GM12801 (cell line): ENCODE measurements at regions not wholly inside any gene's neighbourhood (a gene's known extent, or its start where the extent isn't known, plus 50 kb on each side); places are given as distances from the start of the nearest gene placed in this dataset.

ENCODE experiments used
- TF ChIP-seq, protein P1 (sequence below): IDR thresholded peaks from one replicate; pipeline ENCODE4 v1.5.1; 2011; ENCODE audit warnings: control low read depth; ENCODE audit not compliant: insufficient read length; ENCODE audit errors: extremely low read depth

DNA sequence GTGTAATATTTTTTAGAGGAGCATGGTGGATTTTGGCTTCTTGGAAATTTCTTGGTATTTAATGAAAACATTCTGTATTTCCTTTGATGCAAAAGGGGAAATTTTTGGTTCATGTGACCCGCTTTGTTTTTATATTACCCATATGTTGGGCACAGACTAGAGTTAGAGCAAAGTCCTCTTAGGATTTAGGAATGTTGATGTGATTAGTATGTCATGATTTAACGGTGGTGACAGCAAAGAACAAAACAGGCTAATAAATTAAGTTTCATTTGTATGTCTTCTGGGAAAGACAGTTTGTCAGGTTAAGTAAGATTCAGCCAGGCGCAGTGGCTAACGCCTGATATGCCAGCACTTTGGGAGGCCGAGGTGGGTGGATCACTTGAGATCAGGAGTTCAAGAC lies 304.6 kb downstream of the REEP3 start:
- TF ChIP-seq, protein P1, sequence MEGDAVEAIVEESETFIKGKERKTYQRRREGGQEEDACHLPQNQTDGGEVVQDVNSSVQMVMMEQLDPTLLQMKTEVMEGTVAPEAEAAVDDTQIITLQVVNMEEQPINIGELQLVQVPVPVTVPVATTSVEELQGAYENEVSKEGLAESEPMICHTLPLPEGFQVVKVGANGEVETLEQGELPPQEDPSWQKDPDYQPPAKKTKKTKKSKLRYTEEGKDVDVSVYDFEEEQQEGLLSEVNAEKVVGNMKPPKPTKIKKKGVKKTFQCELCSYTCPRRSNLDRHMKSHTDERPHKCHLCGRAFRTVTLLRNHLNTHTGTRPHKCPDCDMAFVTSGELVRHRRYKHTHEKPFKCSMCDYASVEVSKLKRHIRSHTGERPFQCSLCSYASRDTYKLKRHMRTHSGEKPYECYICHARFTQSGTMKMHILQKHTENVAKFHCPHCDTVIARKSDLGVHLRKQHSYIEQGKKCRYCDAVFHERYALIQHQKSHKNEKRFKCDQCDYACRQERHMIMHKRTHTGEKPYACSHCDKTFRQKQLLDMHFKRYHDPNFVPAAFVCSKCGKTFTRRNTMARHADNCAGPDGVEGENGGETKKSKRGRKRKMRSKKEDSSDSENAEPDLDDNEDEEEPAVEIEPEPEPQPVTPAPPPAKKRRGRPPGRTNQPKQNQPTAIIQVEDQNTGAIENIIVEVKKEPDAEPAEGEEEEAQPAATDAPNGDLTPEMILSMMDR, result no peak

DNA sequence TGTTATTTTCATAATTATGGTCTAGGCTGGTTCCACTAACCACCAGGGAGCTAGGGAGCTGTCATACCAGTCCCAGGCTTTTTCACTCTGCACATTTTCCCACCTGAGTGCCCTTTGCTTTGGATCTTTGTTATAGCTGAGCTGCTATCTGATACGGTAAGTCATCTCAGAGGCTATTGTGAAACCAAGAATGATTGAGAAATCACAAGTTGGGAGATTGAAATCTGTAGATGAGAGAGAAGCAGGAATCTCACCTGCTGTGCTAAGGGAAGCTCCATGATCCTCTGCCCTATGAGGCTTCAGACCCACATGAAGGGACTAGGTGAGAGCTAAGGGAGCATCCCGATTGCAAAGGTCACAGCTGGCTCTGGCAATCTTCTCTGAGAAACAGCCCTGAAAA lies 307.8 kb downstream of the REEP3 start:
- TF ChIP-seq, protein P1, result no peak

DNA sequence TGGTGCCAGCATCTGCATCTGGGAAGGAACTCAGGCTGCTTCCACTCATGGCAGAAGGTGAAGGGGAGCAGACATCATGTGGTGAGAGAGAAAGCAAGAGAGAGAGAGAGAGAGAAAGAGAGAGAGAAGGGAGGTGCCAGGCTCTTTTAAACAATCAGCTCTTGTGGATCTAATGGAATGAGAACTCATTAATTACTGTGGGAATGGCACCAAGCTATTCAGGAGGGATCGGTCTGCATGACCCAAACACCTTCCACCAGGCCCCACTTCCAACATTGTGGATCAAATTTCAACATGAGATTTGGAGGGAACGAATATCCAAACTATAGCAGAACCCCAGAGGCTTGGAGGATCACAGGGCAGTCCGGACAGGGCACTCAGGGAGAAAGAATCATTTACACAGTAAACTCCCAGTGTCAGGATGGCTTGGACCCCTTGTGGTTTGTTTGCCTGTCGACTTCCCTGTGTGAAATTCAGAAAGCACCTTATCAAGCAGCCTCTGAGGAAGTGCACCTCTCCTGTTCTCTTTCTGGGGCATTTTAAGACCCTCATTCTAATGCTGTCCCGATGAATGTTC lies 308.5 kb downstream of the REEP3 start:
- TF ChIP-seq, protein P1, result no peak

DNA sequence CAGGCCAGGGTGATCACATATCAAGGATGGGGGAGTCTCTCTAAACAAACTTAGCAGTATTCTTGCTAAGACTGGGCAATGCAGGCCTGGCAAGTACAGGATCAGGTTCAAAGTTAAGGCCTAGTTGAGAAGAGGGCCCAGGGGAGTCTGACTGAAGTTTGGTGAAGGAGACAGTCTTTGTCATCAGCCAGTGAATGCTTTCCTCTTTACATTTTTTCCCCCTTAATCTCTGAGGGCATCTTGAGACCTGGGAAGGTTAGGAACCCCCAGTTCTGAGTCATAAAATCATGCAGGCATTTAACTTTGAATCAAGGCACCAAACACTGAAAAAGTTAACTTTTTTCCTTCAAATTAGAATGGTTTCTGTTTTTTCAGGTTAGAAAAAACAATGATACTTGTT lies 311.5 kb downstream of the REEP3 start:
- TF ChIP-seq, protein P1, result no peak

DNA sequence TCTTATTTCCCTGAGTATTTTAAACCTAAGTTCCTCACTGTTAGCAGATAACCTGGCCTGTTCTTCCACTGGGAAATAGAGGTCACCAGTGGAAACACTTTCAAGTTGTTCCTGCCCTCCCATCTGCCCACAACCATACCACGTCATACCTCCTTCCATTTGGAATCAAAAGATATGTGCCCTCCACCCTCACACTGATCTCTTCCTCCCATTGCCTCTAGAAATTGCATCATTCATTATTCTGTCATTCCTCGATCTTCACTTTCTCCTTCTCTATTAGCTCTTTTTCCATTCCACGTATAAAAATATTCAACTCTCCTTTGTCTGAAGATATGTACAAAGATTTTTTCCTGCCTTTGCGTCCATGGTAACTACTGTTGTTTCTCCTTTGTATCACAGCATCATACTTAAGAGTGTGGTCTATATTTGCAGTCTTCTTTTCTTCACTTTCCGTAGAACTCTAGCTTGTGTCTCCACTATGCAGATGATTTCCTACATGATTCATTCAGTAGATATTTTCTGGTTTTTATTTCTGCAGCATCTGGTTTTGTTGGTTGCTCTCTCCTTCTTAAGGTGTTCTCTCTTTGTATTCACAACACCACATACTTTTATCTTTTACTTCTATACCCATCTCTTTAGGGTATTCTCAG lies 312.3 kb downstream of the REEP3 start:
- TF ChIP-seq, protein P1, result no peak

DNA sequence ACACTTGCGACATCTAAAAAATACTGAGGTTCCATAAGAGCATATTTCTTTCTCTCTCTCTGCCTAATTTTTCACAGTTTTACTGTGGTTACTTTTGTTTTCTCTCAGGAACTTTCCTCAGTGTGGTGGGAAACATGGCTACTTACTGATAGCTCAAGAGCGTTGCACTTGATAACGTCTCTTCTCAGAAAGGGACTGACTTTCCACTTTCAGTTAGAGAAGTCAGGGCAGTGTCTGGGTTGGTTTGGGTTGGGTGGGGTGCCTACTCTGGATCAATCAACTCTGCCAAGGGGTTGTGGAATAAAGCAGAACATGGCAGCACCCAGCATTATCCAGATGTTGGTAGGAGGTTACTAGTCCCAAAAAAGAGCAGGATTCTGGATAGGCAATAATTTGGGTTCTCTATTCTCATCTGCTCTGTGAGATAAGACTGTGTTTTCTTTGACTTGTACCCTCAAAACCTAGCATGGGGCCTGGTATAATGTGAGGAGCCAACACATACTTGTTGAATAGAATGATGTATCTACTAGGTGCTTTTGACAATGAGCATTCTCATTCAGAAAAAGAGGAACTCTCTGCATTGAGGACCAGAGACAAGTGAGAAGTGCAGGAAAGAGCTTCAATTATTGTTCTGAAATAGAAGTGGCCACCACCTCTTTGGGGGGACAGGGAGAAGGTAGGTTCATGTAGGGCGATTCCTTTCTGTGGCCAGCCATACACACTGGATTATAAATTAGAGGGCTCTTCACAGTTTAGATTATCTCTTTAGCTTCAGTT lies 315.7 kb downstream of the REEP3 start:
- TF ChIP-seq, protein P1, result no peak

DNA sequence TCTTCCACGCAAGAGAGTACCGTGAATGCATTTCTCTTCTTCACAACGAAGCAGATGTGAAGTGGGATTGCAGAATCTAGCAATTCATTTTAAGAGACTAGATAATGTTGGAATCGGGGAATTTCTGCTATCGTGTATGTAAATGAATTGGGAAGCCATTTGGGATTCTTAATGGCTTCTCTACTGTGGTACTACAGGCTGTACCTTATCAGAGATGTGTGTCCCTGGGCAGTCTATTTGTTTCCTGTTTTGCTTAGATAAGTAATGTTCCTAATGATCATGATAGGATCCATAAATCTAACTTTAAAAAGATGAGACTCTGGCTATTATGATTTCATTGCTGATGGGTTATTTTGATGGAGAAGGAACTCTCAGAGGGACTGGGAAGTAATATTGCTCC lies 320.6 kb downstream of the REEP3 start:
- TF ChIP-seq, protein P1, result no peak
